ENCODE measurements at regions not wholly inside any gene's neighbourhood (a gene's known extent, or its start where the extent isn't known, plus 50 kb on each side); places are given as distances from the start of the nearest gene placed in this dataset.
"Not testable (repeated sequence)": the region's sequence is repeated elsewhere in the genome, so short reads cannot be mapped to it uniquely, and the experiment has no call there.

DNA sequence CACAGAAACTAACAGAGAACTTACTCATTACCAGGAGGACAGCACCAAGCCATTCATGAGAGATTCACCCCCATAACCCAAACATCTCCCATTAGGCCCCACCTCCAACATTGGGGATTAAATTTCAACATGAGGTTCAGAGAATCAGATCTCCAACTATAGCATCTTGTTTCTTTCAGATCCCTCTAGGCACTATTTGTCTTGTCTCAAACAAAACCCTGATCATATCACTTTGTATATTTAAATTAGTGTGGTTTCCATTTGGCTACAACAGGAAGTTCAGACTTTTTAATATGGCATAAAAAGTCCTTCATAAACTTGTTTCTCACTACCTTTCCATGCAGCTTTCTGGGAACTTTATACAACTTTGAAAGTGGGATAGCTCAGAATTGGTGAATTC is 699.0 kb upstream of the MIR17HG start:
- intact Hi-C loops (cut with DNase I, micrococcal nuclease) = no loop called here
- no peaks in the 10 kb centered on the region for H3K4me1 ChIP-seq (ENCODE audit: low read depth)
- H3K36me3 ChIP-seq (ENCODE audit: low read depth) = no peaks in the 10 kb centered on the region
- DNase-seq = no peak
- no peak overlapping the region for H3K4me3 ChIP-seq
- no peak for ATAC-seq
- peaks cover 10% of the 10 kb centered on the region for H3K9me3 ChIP-seq
- TF ChIP-seq, protein P1, sequence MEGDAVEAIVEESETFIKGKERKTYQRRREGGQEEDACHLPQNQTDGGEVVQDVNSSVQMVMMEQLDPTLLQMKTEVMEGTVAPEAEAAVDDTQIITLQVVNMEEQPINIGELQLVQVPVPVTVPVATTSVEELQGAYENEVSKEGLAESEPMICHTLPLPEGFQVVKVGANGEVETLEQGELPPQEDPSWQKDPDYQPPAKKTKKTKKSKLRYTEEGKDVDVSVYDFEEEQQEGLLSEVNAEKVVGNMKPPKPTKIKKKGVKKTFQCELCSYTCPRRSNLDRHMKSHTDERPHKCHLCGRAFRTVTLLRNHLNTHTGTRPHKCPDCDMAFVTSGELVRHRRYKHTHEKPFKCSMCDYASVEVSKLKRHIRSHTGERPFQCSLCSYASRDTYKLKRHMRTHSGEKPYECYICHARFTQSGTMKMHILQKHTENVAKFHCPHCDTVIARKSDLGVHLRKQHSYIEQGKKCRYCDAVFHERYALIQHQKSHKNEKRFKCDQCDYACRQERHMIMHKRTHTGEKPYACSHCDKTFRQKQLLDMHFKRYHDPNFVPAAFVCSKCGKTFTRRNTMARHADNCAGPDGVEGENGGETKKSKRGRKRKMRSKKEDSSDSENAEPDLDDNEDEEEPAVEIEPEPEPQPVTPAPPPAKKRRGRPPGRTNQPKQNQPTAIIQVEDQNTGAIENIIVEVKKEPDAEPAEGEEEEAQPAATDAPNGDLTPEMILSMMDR (IDR thresholded peaks at IDR 0.05) = no peak

DNA sequence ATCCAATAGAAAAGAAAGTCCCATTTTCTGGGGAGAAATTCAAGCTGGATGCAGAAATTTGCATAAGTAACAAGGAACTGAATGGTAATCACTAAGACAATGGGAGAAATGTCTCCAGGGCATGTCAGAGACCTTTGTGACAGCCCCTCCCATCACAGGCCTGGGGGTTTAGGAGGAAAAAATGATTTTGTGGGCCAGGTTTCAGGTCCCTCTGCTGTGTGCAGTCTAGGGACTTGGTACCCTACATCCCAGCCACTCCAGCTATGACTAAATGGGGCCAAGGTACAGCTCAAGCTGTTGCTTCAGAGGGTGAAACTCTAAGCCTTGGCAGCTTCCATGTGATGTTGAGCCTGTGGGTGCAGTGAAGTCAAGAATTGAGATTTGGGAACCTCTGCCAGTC is 695.5 kb upstream of the MIR17HG start:
- no peaks in the 10 kb centered on the region for H3K36me3 ChIP-seq (ENCODE audit: low read depth)
- intact Hi-C loops (cut with DNase I, micrococcal nuclease) = no loop called here
- DNase-seq (no peak), ATAC-seq (no peak)
- H3K9me3 ChIP-seq = peaks cover 10% of the 10 kb centered on the region
- H3K4me3 ChIP-seq = no peak overlapping the region
- TF ChIP-seq, protein P1 (IDR thresholded peaks at IDR 0.05) = no peak
- H3K4me1 ChIP-seq (ENCODE audit: low read depth) = no peaks in the 10 kb centered on the region

DNA sequence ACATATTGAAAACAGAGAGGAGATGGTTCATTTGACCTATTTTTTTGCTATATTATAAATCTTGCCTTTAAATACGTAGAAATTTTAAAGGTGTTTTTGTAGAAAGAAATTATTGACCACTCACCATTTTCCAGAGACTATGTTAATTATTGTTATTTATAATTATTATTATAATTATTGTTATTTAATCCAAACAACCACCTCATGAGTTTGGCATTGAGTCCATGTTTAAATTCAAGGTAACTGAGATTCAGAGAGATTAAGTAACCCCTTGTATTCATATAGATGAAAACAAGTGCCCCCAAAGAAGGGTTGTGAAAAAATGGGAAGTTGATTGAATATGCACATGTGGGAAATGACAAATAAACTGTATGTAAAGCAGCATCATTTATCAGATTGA is 692.5 kb upstream of the MIR17HG start:
- ATAC-seq (no peak), DNase-seq (no peak)
- intact Hi-C loops (cut with DNase I, micrococcal nuclease) = no loop called here
- TF ChIP-seq, protein P1 (IDR thresholded peaks at IDR 0.05) = no peak
- H3K9me3 ChIP-seq = peaks cover 20% of the 10 kb centered on the region
- H3K4me1 ChIP-seq (ENCODE audit: low read depth) = no peaks in the 10 kb centered on the region
- no peak overlapping the region for H3K4me3 ChIP-seq
- no peaks in the 10 kb centered on the region for H3K36me3 ChIP-seq (ENCODE audit: low read depth)

- H3K4me3 ChIP-seq; H3K36me3 ChIP-seq (ENCODE audit: low read depth); ATAC-seq; DNase-seq; H3K9me3 ChIP-seq; H3K4me1 ChIP-seq (ENCODE audit: low read depth); intact Hi-C loops (cut with DNase I, micrococcal nuclease): not testable (repeated sequence)
Measured at GRCh38 chr13:90664200-90664599, 683.3 kb upstream of the MIR17HG start.

- TF ChIP-seq, protein P1 (IDR thresholded peaks at IDR 0.05) = no peak
- Histone ChIP-seq H3K36me3 (ENCODE audit: low read depth) (no peaks in the 10 kb centered on the region), H3K4me1 (ENCODE audit: low read depth) (no peaks in the 10 kb centered on the region), H3K4me3 (no peak overlapping the region), H3K9me3 (no peaks in the 10 kb centered on the region)
- DNase-seq (no peak), ATAC-seq (no peak)
- intact Hi-C loops (cut with DNase I, micrococcal nuclease) = no loop called here
Measured at GRCh38 chr13:90673746-90674145, 673.7 kb upstream of the MIR17HG start.

GRCh38 chr13:90675129-90675528 is 672.4 kb upstream of the MIR17HG start:
- Histone ChIP-seq H3K9me3 (no peaks in the 10 kb centered on the region), H3K4me1 (ENCODE audit: low read depth) (no peaks in the 10 kb centered on the region), H3K36me3 (ENCODE audit: low read depth) (no peaks in the 10 kb centered on the region), H3K4me3 (no peak overlapping the region)
- intact Hi-C loops (cut with DNase I, micrococcal nuclease) = no loop called here
- TF ChIP-seq, protein P1 (IDR thresholded peaks at IDR 0.05) = no peak
- ATAC-seq (no peak), DNase-seq (no peak)
